Activated CD4-positive, alpha-beta T cell treated with anti-CD3 and anti-CD28 coated beads, Interleukin-2, amount 50 U/mL, for 4 hours (primary cell): ENCODE measurements at regions not wholly inside any gene's neighbourhood (a gene's known extent, or its start where the extent isn't known, plus 50 kb on each side); places are given as distances from the start of the nearest gene placed in this dataset.

Experiments
- DNase-seq, 2 experiments: peaks; one replicate each; pipeline ENCODE4 v3.0.0-alpha.2; 2020

GRCh38 chr20:57908704-57909630 lies 199.2 kb upstream of the PMEPA1 start:
- no peak for DNase-seq

GRCh38 chr20:57908226-57908625 lies 198.4 kb upstream of the PMEPA1 start:
- no peak for DNase-seq

DNA sequence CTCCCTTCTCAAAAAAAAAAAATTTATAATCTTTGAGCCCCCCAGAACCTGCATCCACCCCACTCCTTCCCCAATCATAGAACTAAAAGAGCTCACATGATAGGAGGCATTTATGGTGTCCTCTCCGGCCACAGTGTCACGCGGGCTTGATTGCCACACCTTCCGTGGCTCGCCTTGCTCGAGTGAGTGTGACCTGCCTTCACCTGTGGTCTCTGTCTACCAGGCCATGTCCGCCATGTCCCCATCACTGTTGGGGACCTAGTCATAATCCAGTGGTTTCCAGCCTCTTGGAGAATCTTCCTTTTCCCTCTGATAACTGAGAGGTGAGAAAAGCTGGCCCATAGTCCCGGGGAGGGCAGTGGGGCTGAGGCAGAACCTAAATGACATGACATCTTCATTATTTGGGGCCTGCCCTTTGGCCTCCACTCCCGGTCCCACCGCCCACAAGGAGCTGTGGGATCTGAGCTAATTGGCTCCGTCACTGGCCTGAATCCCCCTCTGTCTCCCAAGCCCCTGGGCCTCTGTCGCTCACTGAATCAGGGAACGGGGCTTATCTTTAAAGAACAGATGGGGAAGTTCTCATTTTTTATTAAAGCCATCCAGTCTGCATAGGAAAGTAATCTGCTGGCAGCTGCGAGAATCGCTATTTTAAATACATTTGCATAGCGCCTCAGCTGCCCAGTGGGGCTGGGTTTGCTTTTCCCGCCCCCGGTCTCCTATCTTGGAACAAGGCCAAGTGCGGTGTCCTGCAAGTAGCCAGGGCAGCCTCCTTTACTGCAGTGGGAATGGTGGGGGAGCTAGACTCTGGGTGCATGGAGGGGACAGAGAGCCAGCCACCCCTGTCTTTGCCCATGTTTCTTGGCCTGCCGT lies 197.6 kb upstream of the PMEPA1 start:
- no peak for DNase-seq

- no peak for DNase-seq
Measured at GRCh38 chr20:57905448-57905847, 195.6 kb upstream of the PMEPA1 start.

DNA sequence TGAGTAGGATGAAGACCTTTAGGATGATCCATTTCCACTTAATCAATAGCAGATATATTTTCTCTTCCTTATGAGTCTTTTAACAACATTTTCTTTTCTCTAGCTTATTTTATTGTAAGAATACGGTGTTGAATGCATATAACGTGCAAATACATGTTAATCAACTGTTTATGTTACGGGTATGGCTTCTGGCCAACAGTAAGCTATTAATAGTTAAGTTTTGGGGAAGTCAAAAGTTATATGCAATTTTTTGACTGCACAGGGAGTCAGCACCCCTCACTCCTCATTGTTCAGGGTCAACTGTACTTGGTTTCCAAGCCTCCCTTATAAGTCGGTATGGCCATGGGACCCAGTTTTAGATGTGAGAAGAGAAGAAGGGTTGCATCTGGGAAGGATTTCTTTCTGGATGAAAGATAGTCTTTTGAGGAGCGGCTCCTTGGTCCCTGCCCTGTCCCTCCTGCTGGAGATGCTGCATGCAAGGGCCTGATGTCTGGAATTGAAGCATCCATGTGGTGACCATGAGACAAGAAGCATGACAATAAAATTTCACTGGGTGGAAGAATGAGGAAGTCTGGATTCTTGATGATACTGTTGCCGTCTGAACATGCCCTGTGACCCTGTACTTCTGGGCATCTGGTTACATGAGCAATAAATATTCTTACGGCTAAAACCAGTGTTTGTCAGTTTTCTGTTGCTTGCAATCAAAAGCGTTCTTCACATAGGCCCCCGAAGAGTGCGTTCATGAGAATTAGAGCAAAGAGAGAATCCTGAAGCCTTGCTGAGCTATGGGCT lies 194.7 kb upstream of the PMEPA1 start:
- DNase-seq: no peak

- DNase-seq: no peak
Measured at GRCh38 chr20:57902473-57902872, 192.7 kb upstream of the PMEPA1 start.

- DNase-seq: no peak
Measured at GRCh38 chr20:57901526-57901925, 191.7 kb upstream of the PMEPA1 start.

DNA sequence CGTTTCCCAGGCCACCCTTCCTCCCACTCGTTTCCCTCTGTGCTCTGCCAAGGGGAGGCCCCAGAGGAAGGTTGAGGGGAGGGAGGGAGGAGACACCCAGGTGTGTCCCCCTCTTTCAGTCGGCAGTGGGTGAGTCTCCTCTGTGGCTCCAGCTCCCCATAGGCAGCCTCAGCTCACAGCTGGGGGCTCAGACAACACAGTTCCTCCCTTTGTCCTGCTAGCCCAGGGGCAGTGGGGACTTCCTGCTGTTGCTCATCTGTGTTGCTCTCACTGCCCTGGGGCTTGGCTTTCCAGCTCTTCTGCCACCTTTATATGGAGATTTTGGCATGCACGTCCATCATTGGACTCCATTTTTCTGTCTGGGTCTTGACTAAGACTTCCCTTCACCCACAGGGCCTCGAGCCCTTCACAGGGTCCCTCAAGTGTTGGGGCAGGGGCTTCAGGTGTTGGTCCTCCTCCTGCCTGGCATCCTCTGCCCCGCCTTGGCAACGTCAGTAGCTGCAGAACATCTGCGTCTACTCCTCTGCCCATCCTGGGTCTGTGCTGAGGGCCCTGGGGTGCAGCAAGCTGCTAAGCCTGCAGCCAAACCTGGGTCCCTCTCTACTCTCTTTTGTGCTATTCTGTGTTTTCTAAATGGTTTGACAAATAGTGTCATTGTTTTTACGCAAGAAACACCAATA lies 190.6 kb upstream of the PMEPA1 start:
- no peak for DNase-seq

DNA sequence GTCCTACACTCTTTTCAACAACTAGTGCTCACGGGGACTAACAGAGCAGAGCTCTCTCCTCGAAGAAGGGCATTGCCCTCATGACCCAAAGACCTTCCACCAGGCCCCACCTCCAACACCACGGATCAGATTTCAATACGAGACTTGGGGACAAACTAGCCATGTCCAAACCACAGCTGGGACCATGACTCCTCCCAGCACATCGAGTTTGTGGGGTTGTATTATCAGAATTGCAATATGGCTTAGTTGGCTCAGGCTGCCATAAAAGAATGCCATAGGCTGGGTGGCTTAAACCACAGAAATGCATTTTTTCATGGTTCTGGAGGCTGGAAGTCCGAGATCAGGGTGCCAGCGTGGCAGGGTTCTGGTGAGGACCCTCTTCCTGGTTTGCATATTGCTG lies 189.7 kb upstream of the PMEPA1 start:
- no peak for DNase-seq

- DNase-seq: no peak
Measured at GRCh38 chr20:57898332-57898731, 188.5 kb upstream of the PMEPA1 start.

GRCh38 chr20:57897891-57898290 lies 188.1 kb upstream of the PMEPA1 start:
- no peak for DNase-seq

DNA sequence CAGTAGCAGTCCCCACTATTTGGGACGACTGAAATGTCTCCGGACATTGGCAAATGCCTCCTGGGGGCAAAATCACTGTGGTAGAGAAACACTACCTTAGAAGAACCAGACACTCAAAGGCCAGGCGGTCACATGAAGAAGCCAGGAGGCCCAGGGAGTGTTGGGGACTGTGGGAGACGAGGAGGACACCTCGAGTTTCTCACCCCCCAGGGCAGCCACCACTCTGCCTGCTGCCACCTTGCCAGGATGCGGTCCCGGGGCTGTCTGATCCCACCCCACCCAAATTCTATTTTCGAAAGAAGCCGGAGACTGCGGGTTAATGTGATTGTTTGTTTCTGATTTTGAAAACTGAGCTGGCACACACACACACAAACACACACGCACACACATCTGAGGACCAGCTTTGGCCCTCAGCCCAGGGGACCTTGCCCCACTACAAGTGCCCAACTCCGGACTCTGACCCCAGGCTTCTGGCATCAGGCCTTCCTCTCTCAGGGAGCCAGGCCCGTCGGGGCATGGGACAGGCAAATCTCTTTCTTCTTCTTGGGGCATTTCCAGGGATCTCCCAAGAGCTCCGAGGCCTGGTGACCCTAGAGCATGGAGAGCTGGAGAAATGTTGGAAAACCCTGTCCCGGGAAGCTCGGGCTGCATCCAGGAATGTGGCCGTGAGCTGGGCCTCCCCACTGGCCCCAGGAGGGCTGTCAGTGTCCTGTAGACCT lies 187.5 kb upstream of the PMEPA1 start:
- DNase-seq: no peak

DNA sequence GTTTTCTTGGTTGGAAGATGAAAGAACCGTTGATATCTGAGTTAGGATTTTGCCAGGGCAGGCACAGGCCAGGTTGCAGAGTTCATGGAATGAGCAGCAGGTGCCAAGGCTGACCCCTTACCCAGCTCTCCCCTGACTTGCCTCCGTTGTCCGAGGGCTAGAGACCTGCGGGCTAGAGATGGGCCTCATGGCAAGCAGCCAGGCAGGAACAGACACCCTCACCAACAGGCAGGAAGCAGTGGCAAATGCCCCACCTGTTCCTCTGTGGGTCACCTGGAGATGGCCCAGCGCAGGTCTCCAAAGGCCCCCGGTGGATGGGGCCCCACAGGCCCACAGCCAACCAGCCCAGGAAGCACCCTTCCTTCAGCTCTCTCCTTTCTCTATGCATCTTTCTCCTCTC lies 186.7 kb upstream of the PMEPA1 start:
- DNase-seq: no peak

GRCh38 chr20:57896017-57896416 lies 186.2 kb upstream of the PMEPA1 start:
- DNase-seq: no peak

DNA sequence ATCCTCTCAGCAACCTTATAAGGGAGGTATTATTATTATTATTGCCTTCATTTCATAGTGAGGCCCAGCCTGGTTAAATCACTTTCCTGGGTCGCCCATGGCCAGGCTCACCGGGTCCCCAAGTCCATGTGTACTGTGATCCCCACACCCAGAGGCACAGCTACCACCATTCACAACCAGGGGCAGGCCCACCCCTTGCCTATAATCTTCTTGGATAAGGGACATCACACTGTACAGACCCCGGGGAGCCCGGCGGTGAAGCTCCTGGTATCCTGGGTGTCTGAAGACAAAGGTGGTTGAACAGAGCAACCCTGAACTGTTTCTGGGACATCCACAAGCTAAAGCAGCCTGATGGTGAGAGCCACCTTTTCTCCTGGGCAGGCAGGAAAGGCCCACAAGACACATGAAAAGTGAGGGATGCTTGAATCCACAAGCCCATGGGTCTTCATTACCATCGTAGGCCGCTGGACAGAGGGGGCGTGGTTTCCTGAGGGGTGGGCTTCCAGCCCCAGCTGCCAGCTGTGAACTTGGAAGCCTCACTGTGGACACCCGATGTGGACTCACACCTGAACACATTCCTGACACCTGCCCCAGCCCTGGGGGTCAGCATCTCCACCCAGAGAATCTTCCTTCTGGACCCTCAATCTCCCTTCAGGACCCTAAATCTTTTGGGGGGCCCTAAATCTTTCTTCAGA lies 185.5 kb upstream of the PMEPA1 start:
- no peak for DNase-seq

DNA sequence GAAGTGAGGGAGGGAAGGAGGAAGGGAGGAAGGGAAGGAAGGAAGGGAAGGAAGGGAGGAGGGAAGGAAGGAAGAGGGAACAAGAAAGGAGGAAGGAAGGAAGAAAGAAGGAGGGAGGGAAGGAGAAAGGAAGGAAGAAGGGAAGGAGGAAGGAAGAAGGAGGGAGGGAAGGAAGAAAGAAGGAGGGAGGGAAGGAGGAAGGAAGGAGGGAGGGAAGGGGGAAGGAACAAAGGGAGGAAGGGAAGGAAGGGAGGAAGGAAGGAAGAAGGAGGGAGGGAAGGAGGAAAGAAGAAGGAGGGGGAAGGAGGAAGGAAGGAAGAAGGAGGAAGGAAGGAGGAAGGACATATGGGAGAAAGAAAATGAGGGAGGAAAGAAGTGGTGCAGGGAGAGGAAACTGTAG lies 184.7 kb upstream of the PMEPA1 start:
- no peak for DNase-seq

DNA sequence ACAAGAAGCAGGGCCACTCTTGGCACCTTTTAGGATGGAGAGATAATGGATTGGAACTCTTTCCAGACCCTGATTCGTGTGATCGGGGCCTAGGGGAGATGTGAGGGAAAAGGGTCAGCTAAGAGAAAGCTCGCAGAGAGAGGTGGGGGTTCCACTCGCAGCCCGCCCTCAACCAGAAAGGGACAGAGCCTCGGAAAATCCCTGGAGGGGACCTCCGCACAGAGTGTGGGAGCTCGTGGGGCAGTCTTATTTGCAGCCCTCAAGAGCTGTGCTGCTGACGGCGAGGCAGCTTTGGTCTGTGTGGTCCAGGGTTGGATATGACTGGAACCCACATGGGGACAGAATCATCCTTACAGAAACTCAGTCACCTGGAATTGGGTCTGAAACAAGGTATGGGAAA lies 184.3 kb upstream of the PMEPA1 start:
- DNase-seq: no peak

- no peak for DNase-seq
Measured at GRCh38 chr20:57893366-57893999, 183.7 kb upstream of the PMEPA1 start.

GRCh38 chr20:57892471-57892870 lies 182.7 kb upstream of the PMEPA1 start:
- DNase-seq: no peak

DNA sequence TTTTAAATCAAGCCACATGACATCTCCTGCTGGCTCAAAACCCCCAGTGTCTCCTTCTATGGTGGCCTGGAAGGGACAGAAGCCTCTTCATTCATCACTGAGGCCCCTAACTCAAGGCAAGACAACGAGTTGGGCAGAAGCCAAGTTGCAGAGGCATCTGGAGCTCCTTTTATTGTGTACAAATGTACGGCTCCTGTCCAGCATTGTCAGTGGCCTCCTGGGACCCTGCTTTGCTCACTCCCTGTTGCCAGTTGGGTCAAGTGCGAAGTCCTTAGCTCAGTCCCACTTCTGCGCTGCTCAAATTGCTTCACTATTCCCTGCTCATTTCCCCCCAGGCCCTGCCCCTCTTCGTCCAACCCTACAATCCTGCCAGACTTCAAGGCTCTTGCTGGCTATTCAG lies 181.2 kb upstream of the PMEPA1 start:
- DNase-seq: no peak
